ENCODE measurements at regions not wholly inside any gene's neighbourhood (a gene's known extent, or its start where the extent isn't known, plus 50 kb on each side); places are given as distances from the start of the nearest gene placed in this dataset.

DNA sequence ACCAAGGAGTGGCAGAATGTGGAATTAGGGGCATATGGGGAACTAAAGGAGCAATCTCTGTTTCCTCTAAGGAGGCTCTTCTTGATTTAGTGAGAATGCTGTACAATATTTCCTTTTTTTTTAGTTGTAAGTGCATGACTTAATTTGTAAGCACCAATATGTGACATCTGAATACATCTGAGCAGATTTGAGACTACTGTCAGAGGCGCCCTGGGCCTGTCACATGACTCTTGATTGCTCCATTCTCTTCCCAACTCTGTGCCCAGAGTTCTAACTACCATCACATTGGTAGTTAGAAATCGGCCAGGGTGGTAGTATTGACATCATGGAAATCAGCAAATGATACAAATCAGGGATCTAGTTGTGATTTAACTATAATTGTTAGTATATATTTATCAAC is 110.1 kb upstream of the LMO4 start:
- Histone ChIP-seq H3K9ac (replicated peaks; ENCODE audit: extremely low read depth, insufficient read depth, low read length) (no peak overlapping the region), H2AFZ (ENCODE audit: low read depth, low read length) (no peak overlapping the region), H3K27me3 (ENCODE audit: control insufficient read depth in 2 of 2, insufficient read depth in 2 of 2, low read length in 2 of 2) (no peaks in the 10 kb centered on the region), H3K9me1 (replicated peaks; ENCODE audit: control insufficient read depth, extremely low read depth, insufficient read depth, low read length) (no peaks in the 10 kb centered on the region), H4K20me1 (replicated peaks; ENCODE audit: control insufficient read depth, extremely low read depth, insufficient read depth, low read length) (no peaks in the 10 kb centered on the region), H3K36me3 (ENCODE audit: control insufficient read depth in 2 of 2, extremely low read depth in 1 of 2, insufficient read depth in 2 of 2, low read length in 2 of 2) (no peaks in the 10 kb centered on the region), H3K4me2 (ENCODE audit: insufficient read depth, low read length) (no peak overlapping the region), H3K27ac (ENCODE audit: insufficient read depth, low read depth, low read length) (no peak overlapping the region), H3K9me3 (replicated peaks; ENCODE audit: control insufficient read depth, insufficient read depth, low read length) (no peaks in the 10 kb centered on the region), H3K4me1 (ENCODE audit: control insufficient read depth, extremely low read depth, insufficient read depth, low read length) (no peaks in the 10 kb centered on the region), H3K79me2 (ENCODE audit: control insufficient read depth, insufficient read depth, low read length) (no peaks in the 10 kb centered on the region), H3K4me3 (replicated peaks in 1 of 3; ENCODE audit: insufficient read depth in 1 of 3, low read depth in 1 of 3, low read length in 3 of 3) (no peak overlapping the region)
- FAIRE-seq = no peak
- POLR2A ChIA-PET = no interaction called here
- DNase-seq (ENCODE audit: low read depth, low spot score) = no peak
- no peak for TF ChIP-seq GATA2 (IDR thresholded peaks at IDR 0.05; ENCODE audit: insufficient read depth, insufficient read length, low read depth, low read length)
- no peak for TF ChIP-seq EZH2 (IDR thresholded peaks at IDR 0.05; ENCODE audit: borderline replicate concordance, low read depth, low read length, severe bottlenecking)
- CTCF ChIA-PET = no interaction called here
- intact Hi-C loops (cut with micrococcal nuclease) (no loop called here), dilution Hi-C loops (cut with MboI; ENCODE audit: extremely low pct_ligation_motif_present, low sequenced_read_pairs) (no loop called here)
- BruUV-seq (replicated peaks) = no TSS peak

DNA sequence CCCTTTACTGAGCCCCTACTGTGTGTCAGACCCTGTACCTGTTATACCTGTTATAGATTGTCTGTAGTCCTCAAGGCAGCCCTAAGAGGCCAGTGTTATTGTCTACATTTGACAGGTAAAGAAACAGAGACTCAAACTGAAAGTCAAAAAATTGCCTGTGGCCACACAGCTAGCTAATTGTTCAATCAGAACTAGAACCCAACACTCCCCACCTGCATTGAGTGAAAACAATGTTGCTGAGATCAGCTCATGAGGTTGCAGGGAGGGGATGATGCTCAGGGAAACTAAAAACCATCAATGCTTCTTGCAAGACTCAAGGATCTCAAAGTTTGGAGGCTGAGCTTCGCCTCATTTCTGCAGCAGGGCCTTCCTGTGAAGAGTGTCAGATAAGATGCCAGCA is 109.5 kb upstream of the LMO4 start:
- no TSS peak for BruUV-seq (replicated peaks)
- no peak overlapping the region for H3K4me3 ChIP-seq (replicated peaks in 1 of 3; ENCODE audit: insufficient read depth in 1 of 3, low read depth in 1 of 3, low read length in 3 of 3)
- no peak for FAIRE-seq

More for the DNA sequence above, 109.5 kb upstream of the LMO4 start:
- POLR2A ChIA-PET = no interaction called here
- no peak overlapping the region for H3K27ac ChIP-seq (ENCODE audit: insufficient read depth, low read depth, low read length)
- H3K27me3 ChIP-seq (ENCODE audit: control insufficient read depth in 2 of 2, insufficient read depth in 2 of 2, low read length in 2 of 2) = no peaks in the 10 kb centered on the region
- H4K20me1 ChIP-seq (replicated peaks; ENCODE audit: control insufficient read depth, extremely low read depth, insufficient read depth, low read length) = no peaks in the 10 kb centered on the region
- intact Hi-C loops (cut with micrococcal nuclease) (no loop called here), dilution Hi-C loops (cut with MboI; ENCODE audit: extremely low pct_ligation_motif_present, low sequenced_read_pairs) (no loop called here)
- no peaks in the 10 kb centered on the region for H3K9me1 ChIP-seq (replicated peaks; ENCODE audit: control insufficient read depth, extremely low read depth, insufficient read depth, low read length)
- no peak overlapping the region for H2AFZ ChIP-seq (ENCODE audit: low read depth, low read length)
- TF ChIP-seq POLR2AphosphoS5 (IDR thresholded peaks at IDR 0.05; ENCODE audit: insufficient read depth, low read depth, low read length) (no peak), MYC (IDR thresholded peaks at IDR 0.05; ENCODE audit: low read depth, low read length) (no peak), GATA2 (IDR thresholded peaks at IDR 0.05; ENCODE audit: insufficient read depth, insufficient read length, low read depth, low read length) (no peak), POLR2A (IDR thresholded peaks at IDR 0.05; ENCODE audit: low read depth, low read length) (no peak), FOS (IDR thresholded peaks at IDR 0.05; ENCODE audit: borderline replicate concordance, insufficient read depth, low read length) (no peak), JUN (IDR thresholded peaks at IDR 0.05; ENCODE audit: borderline replicate concordance, insufficient read depth, insufficient read length, low read depth) (no peak), CTCF (IDR thresholded peaks at IDR 0.05; ENCODE audit: extremely low read depth in 1 of 2, insufficient read depth in 1 of 2, low read depth in 1 of 2, low read length in 2 of 2) (no peak), EZH2 (IDR thresholded peaks at IDR 0.05; ENCODE audit: borderline replicate concordance, low read depth, low read length, severe bottlenecking) (no peak)
- TF ChIP-seq, protein P1, sequence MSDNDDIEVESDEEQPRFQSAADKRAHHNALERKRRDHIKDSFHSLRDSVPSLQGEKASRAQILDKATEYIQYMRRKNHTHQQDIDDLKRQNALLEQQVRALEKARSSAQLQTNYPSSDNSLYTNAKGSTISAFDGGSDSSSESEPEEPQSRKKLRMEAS (IDR thresholded peaks at IDR 0.05; ENCODE audit: insufficient read depth, insufficient read length) = no peak
- no peaks in the 10 kb centered on the region for H3K79me2 ChIP-seq (ENCODE audit: control insufficient read depth, insufficient read depth, low read length)
- no peaks in the 10 kb centered on the region for H3K36me3 ChIP-seq (ENCODE audit: control insufficient read depth in 2 of 2, extremely low read depth in 1 of 2, insufficient read depth in 2 of 2, low read length in 2 of 2)
- DNase-seq (ENCODE audit: low read depth, low spot score) = no peak
- H3K9me3 ChIP-seq (replicated peaks; ENCODE audit: control insufficient read depth, insufficient read depth, low read length) = no peaks in the 10 kb centered on the region
- no peak overlapping the region for H3K9ac ChIP-seq (replicated peaks; ENCODE audit: extremely low read depth, insufficient read depth, low read length)
- CTCF ChIA-PET = no interaction called here
- H3K4me2 ChIP-seq (ENCODE audit: insufficient read depth, low read length) = no peak overlapping the region
- no peaks in the 10 kb centered on the region for H3K4me1 ChIP-seq (ENCODE audit: control insufficient read depth, extremely low read depth, insufficient read depth, low read length)
